Lower leg skin (tissue), 4 donors: ENCODE measurements at regions not wholly inside any gene's neighbourhood (a gene's known extent, or its start where the extent isn't known, plus 50 kb on each side); places are given as distances from the start of the nearest gene placed in this dataset.
"Not testable (repeated sequence)": the region's sequence is repeated elsewhere in the genome, so short reads cannot be mapped to it uniquely, and the experiment has no call there.

Experiments used
- DNase-seq, 2 donors: peaks; one replicate each; pipeline ENCODE4 v3.0.0-alpha.2; 2019; ENCODE audit warnings: low spot score in 2 of 2
- H3K4me3 ChIP-seq: fragments of 200-600 bp; sonication (generic); 2 replicates; pipeline ENCODE4 v1.5.1; 2017; ENCODE audit warnings: mild to moderate bottlenecking, low read depth; ENCODE audit not compliant: poor library complexity, severe bottlenecking
- POLR2A ChIP-seq, 2 donors: fragments of 450-650 bp; IDR thresholded peaks; one replicate each; pipeline ENCODE4 v1.6.1; 2016 to 2017; ENCODE audit warnings: antibody characterized with exemption in 2 of 2, mild to moderate bottlenecking in 1 of 2, moderate library complexity in 1 of 2
- WGBS, 2 donors: methylation state at CpG; one replicate each; pipeline ENCODE4 v1.1.5; 2018; 5-methylcytosine and 5-hydroxymethylcytosine counted together
- intact Hi-C: fragments of 100-400 bp; cut with DNase I; formaldehyde crosslinking; loops from one replicate; pipeline ENCODE4 v1.15.0; 2023; ENCODE audit warnings: low total_unique reads
- TF ChIP-seq, protein P1 (sequence below), 3 donors: fragments of 450-650 bp; IDR thresholded peaks; one replicate each; pipeline ENCODE4 v1.5.1; 2016; ENCODE audit warnings: antibody characterized with exemption in 3 of 3, mild to moderate bottlenecking in 3 of 3, moderate library complexity in 2 of 3

DNA sequence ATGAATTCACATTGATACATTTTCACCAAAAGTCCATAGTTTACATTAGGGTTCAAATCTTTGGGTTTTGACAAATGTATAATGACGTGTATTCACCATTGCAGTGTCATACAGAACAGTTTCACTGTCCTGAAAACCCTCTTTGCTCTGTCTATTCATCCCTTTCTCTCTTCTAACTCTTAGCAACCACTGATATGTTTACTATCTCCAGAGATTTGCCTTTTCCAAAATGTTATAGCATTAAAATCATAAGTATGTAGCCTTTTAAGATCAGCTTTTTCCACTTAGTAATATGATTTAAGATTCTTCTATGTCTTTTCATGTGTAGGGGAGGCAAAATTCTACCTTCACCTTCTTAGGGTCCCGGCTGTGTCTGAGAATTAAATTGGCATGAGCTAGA is 203.8 kb downstream of the TPRG1 start:
- intact Hi-C loops, result no loop called here
- H3K4me3 ChIP-seq, result no peak overlapping the region
- no peak for DNase-seq
- 74% methylated on average over 2 of the region's 2 CpGs for WGBS, 2 donors
- TF ChIP-seq, protein P1, sequence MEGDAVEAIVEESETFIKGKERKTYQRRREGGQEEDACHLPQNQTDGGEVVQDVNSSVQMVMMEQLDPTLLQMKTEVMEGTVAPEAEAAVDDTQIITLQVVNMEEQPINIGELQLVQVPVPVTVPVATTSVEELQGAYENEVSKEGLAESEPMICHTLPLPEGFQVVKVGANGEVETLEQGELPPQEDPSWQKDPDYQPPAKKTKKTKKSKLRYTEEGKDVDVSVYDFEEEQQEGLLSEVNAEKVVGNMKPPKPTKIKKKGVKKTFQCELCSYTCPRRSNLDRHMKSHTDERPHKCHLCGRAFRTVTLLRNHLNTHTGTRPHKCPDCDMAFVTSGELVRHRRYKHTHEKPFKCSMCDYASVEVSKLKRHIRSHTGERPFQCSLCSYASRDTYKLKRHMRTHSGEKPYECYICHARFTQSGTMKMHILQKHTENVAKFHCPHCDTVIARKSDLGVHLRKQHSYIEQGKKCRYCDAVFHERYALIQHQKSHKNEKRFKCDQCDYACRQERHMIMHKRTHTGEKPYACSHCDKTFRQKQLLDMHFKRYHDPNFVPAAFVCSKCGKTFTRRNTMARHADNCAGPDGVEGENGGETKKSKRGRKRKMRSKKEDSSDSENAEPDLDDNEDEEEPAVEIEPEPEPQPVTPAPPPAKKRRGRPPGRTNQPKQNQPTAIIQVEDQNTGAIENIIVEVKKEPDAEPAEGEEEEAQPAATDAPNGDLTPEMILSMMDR (IDR thresholded peaks at IDR 0.05), result no peak
- TF ChIP-seq POLR2A (IDR thresholded peaks at IDR 0.05), result no peak

DNA sequence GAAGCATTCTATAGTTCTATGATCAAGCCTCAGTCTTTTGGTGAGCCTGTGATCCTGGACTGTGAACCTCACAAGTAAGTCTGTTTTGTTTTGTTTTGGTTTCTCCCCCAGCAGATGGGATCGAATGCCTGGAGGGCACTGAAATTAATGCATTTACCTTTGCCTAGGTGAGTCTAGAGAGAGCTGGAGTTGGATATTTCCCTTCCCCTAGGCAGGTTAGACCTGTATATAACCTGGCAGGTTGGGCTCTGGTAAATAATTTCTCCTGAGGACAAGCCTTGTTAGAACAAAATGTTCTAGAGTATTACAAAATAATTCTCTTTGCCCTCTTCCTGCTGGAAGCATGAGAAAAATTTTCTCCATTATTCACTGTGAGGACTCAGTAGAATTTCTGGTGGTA is 211.9 kb downstream of the TPRG1 start:
- no peak for DNase-seq
- TF ChIP-seq POLR2A (IDR thresholded peaks at IDR 0.05), result no peak
- TF ChIP-seq, protein P1 (IDR thresholded peaks at IDR 0.05), result no peak
- WGBS, 2 donors, result 63 to 78% methylated on average over 1 of the region's 1 CpG
- H3K4me3 ChIP-seq, result no peak overlapping the region
- intact Hi-C loops, result no loop called here

DNA sequence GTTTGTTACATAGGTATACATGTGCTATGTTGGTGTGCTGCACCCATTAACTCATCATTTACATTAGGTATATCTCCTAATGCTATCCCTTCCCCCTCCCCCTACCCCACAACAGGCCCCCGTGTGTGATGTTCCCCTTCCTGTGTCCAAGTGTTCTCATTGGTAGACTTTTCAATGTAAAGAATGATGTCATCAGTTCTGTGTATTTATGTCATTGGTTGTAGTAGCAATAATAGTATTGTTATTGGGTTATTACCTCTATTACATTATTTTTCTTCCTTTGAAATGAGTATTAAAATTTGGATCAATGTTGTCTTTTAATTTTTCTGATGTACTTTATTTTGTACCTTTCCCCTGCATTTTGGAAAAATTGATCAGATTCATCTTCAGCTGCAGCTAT is 214.1 kb downstream of the TPRG1 start:
- WGBS, 2 donors, result 59 to 60% methylated on average over 1 of the region's 1 CpG
- DNase-seq, intact Hi-C loops, H3K4me3 ChIP-seq: not testable (repeated sequence)

DNA sequence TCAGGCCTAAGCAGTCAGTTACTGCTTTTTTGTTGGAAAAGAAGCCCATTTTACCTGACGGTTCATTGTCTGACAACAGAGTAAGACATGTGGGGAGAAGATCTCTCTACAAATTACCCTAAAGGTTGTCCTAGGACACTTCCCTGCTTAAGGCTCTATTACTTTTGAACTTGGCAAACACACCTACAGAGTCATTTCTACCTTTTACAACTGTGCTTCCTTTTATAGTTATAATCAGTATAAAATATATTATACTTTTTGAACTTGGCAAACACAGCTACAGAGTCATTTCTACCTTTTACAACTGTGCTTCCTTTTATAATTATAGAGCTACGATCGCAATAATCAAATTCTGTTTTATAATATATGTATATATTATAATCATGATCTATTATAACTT is 215.0 kb downstream of the TPRG1 start:
- DNase-seq, result no peak
- intact Hi-C loops, result no loop called here
- WGBS, 2 donors, result 53 to 66% methylated on average over 3 of the region's 3 CpGs
- TF ChIP-seq POLR2A (IDR thresholded peaks at IDR 0.05), result no peak
- TF ChIP-seq, protein P1 (IDR thresholded peaks at IDR 0.05), result no peak
- no peak overlapping the region for H3K4me3 ChIP-seq

DNA sequence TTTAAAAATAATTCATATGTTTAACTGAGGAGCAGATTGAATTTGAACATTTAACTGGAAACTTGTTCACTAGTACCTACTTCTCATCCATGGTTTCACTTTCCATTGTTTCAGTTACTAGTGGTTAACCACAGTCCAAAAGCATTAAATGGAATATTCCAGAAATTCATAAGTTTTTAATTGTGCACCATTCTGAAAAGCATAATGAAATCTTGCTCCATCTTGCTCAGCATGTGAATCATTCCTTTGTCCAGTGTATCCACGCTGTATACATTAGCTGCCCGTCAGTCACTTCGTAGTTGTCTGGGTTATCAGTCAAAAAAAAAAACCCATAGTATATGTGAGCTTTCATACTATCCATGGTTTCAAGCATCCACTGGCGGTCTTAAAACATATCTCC is 217.6 kb downstream of the TPRG1 start:
- H3K4me3 ChIP-seq, result no peak overlapping the region
- TF ChIP-seq, protein P1 (IDR thresholded peaks at IDR 0.05), result no peak
- no peak for TF ChIP-seq POLR2A (IDR thresholded peaks at IDR 0.05)
- WGBS, 2 donors, result 79% methylated on average over 4 of the region's 4 CpGs
- DNase-seq, result no peak
- intact Hi-C loops, result no loop called here

DNA sequence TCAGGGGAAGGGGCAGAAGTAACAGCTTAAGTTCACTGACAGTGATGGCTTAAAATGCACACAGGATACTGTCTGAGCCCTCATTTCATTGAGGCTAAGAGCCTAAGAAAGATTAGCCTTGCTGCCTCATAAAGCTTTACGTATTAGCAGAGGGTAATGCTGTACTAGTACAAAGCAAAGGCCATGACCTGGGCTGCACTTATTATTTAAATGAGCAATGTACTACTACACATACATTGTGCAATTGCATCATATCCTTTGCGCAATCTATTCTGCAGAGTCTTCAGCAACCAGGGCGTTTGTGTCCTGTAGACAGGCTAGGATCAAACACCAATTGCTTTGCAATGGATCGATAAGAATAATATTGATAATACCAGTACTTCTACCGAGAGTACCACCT is 221.8 kb downstream of the TPRG1 start:
- WGBS, 2 donors, result 66 to 73% methylated on average over 5 of the region's 5 CpGs
- no peak overlapping the region for H3K4me3 ChIP-seq
- intact Hi-C loops, result no loop called here
- TF ChIP-seq, protein P1 (IDR thresholded peaks at IDR 0.05), result no peak
- TF ChIP-seq POLR2A (IDR thresholded peaks at IDR 0.05), result no peak
- DNase-seq, result peak in 1 of 2 donors; percentile 18
